OCI-LY1 (cell line): ENCODE measurements at regions not wholly inside any gene's neighbourhood (a gene's known extent, or its start where the extent isn't known, plus 50 kb on each side); places are given as distances from the start of the nearest gene placed in this dataset.

Experiments
- H2AFZ ChIP-seq: fragments of 200-600 bp; sonication (generic), shearing (Covaris generic); 2 replicates; pipeline ENCODE4 v1.6.0; 2014; ENCODE audit warnings: antibody characterized with exemption, mild to moderate bottlenecking, low read length
- H3F3A ChIP-seq: fragments of 200-600 bp; sonication (generic), shearing (Covaris generic); 2 replicates; pipeline ENCODE4 v1.6.0; 2014; ENCODE audit warnings: mild to moderate bottlenecking, antibody characterized with exemption, low read length, moderate library complexity; ENCODE audit not compliant: insufficient read depth
- H3K27ac ChIP-seq: fragments of 200-600 bp; sonication (generic); 2 replicates; pipeline ENCODE4 v1.5.1; 2014; ENCODE audit warnings: low read length, mixed run types, mild to moderate bottlenecking, low read depth; ENCODE audit not compliant: poor library complexity, severe bottlenecking
- H3K27me3 ChIP-seq: fragments of 200-600 bp; sonication (generic); 2 replicates; pipeline ENCODE4 v1.6.0; 2014; ENCODE audit warnings: antibody characterized with exemption, mild to moderate bottlenecking, low read length, moderate library complexity; ENCODE audit not compliant: insufficient read depth
- H3K36me3 ChIP-seq: fragments of 200-600 bp; sonication (generic); 2 replicates; pipeline ENCODE4 v1.6.1; 2014; ENCODE audit warnings: mild to moderate bottlenecking, antibody characterized with exemption, low read length, moderate library complexity, mixed read lengths; ENCODE audit not compliant: insufficient read depth
- H3K4me1 ChIP-seq: fragments of 200-600 bp; sonication (generic); 2 replicates; pipeline ENCODE4 v1.5.1; 2014; ENCODE audit warnings: mild to moderate bottlenecking, low read length, moderate library complexity; ENCODE audit not compliant: insufficient read depth, severe bottlenecking
- H3K4me2 ChIP-seq: fragments of 200-600 bp; sonication (generic), shearing (Covaris generic); 2 replicates; pipeline ENCODE4 v1.6.1; 2014; ENCODE audit warnings: low read length
- H3K4me3 ChIP-seq: fragments of 200-600 bp; sonication (generic); 2 replicates; pipeline ENCODE4 v1.5.1; 2014; ENCODE audit warnings: low read length, low read depth, mild to moderate bottlenecking, mixed read lengths; ENCODE audit not compliant: poor library complexity, severe bottlenecking
- H3K79me2 ChIP-seq: fragments of 200-600 bp; shearing (Covaris generic); 2 replicates; pipeline ENCODE4 v1.6.1; 2016; ENCODE audit warnings: mixed run types, low read length, mixed read lengths; ENCODE audit not compliant: insufficient read depth
- H3K9ac ChIP-seq: fragments of 200-600 bp; sonication (generic), shearing (Covaris generic); 2 replicates; pipeline ENCODE4 v1.6.1; 2014; ENCODE audit warnings: mild to moderate bottlenecking, low read length, mixed read lengths
- H3K9me2 ChIP-seq: fragments of 200-600 bp; sonication (generic), shearing (Covaris generic); 2 replicates; pipeline ENCODE4 v1.6.1; 2014; ENCODE audit warnings: low read depth, mild to moderate bottlenecking, low read length, mixed read lengths
- H3K9me3 ChIP-seq: fragments of 200-600 bp; shearing (Covaris generic); 2 replicates; pipeline ENCODE4 v1.6.1; 2014; ENCODE audit warnings: low read length, mixed read lengths
- H4K20me1 ChIP-seq: fragments of 200-600 bp; sonication (generic), shearing (Covaris generic); 2 replicates; pipeline ENCODE4 v1.6.0; 2016; ENCODE audit warnings: mild to moderate bottlenecking, low read length; ENCODE audit not compliant: insufficient read depth
- EZH2 ChIP-seq: fragments of 200-600 bp; sonication (generic), shearing (Covaris generic); IDR thresholded peaks from 2 replicates; pipeline ENCODE4 v1.8.0; 2017; ENCODE audit warnings: borderline replicate concordance, mixed run types, mild to moderate bottlenecking, antibody characterized with exemption, low read length, moderate library complexity, mixed read lengths
- TF ChIP-seq, protein P1 (sequence below): fragments of 200-600 bp; sonication (generic), shearing (Covaris generic); IDR thresholded peaks from 2 replicates; pipeline ENCODE4 v1.5.1; 2017; ENCODE audit warnings: mild to moderate bottlenecking, antibody characterized with exemption, low read length, moderate library complexity, mixed read lengths

DNA sequence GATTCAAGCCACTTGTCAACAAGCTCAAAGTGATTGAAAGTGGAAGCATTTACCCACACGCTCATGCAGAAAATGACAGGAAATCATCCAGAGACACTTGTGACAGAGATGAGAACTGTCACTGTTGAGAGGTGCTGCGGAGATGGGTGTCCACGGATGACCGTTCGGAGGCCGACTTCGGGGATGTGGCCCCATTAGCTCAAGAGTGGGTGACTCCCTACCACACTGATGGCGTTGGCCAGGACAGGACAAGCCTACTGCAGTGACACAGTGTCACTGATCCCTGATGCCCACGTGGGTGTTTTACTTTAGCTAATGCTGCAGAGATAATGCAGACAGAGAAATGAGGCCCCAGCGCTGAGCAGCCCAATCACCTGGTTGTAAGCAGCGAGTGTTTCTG lies 81.5 kb upstream of the YWHAQ start:
- H3K4me2 ChIP-seq = no peak overlapping the region
- H3K36me3 ChIP-seq = no peaks in the 10 kb centered on the region; the same call in 1 of the 2 replicates
- no peaks in the 10 kb centered on the region for H4K20me1 ChIP-seq
- H3K4me1 ChIP-seq = no peaks in the 10 kb centered on the region
- peaks cover 9% of the 10 kb centered on the region for H3K27me3 ChIP-seq
- H3K4me3 ChIP-seq = no peak overlapping the region
- no peak overlapping the region for H2AFZ ChIP-seq
- H3F3A ChIP-seq = no peaks in the 10 kb centered on the region
- no peaks in the 10 kb centered on the region for H3K9me2 ChIP-seq
- no peak overlapping the region for H3K27ac ChIP-seq
- H3K79me2 ChIP-seq = no peaks in the 10 kb centered on the region
- no peak overlapping the region for H3K9ac ChIP-seq
- TF ChIP-seq EZH2 = no peak
- TF ChIP-seq, protein P1, sequence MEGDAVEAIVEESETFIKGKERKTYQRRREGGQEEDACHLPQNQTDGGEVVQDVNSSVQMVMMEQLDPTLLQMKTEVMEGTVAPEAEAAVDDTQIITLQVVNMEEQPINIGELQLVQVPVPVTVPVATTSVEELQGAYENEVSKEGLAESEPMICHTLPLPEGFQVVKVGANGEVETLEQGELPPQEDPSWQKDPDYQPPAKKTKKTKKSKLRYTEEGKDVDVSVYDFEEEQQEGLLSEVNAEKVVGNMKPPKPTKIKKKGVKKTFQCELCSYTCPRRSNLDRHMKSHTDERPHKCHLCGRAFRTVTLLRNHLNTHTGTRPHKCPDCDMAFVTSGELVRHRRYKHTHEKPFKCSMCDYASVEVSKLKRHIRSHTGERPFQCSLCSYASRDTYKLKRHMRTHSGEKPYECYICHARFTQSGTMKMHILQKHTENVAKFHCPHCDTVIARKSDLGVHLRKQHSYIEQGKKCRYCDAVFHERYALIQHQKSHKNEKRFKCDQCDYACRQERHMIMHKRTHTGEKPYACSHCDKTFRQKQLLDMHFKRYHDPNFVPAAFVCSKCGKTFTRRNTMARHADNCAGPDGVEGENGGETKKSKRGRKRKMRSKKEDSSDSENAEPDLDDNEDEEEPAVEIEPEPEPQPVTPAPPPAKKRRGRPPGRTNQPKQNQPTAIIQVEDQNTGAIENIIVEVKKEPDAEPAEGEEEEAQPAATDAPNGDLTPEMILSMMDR = no peak
- no peaks in the 10 kb centered on the region for H3K9me3 ChIP-seq

GRCh38 chr2:9714630-9715214 lies 83.9 kb upstream of the YWHAQ start:
- Histone ChIP-seq H3K9ac (no peak overlapping the region), H3K27me3 (peaks cover 2% of the 10 kb centered on the region; the same call in 1 of the 2 replicates)

GRCh38 chr2:9715238-9715637 lies 84.4 kb upstream of the YWHAQ start:
- H3K9me3 ChIP-seq = no peaks in the 10 kb centered on the region
- H3F3A ChIP-seq = no peaks in the 10 kb centered on the region
- TF ChIP-seq, protein P1 = no peak
- no peak for TF ChIP-seq EZH2
- H3K9ac ChIP-seq = no peak overlapping the region
- H2AFZ ChIP-seq = no peak overlapping the region
- no peaks in the 10 kb centered on the region for H3K4me1 ChIP-seq
- no peaks in the 10 kb centered on the region; the same call in 1 of the 2 replicates for H3K36me3 ChIP-seq
- no peaks in the 10 kb centered on the region for H3K9me2 ChIP-seq
- no peaks in the 10 kb centered on the region for H3K27me3 ChIP-seq
- H3K27ac ChIP-seq = no peak overlapping the region
- no peak overlapping the region for H3K4me2 ChIP-seq
- H4K20me1 ChIP-seq = no peaks in the 10 kb centered on the region
- no peak overlapping the region for H3K4me3 ChIP-seq
- H3K79me2 ChIP-seq = no peaks in the 10 kb centered on the region

More at GRCh38 chr2:9714630-9715214, 83.9 kb upstream of the YWHAQ start:
- H4K20me1 ChIP-seq = no peaks in the 10 kb centered on the region
- H3K4me1 ChIP-seq = no peaks in the 10 kb centered on the region
- H2AFZ ChIP-seq = no peak overlapping the region
- H3K36me3 ChIP-seq = no peaks in the 10 kb centered on the region; the same call in 1 of the 2 replicates
- H3K4me2 ChIP-seq = no peak overlapping the region
- TF ChIP-seq EZH2 = no peak
- TF ChIP-seq, protein P1 = no peak
- no peaks in the 10 kb centered on the region for H3K9me3 ChIP-seq
- no peaks in the 10 kb centered on the region for H3F3A ChIP-seq
- H3K79me2 ChIP-seq = no peaks in the 10 kb centered on the region
- no peaks in the 10 kb centered on the region for H3K9me2 ChIP-seq
- no peak overlapping the region for H3K27ac ChIP-seq
- H3K4me3 ChIP-seq = no peak overlapping the region
